Panc1 (cell line): ENCODE measurements at regions not wholly inside any gene's neighbourhood (a gene's known extent, or its start where the extent isn't known, plus 50 kb on each side); places are given as distances from the start of the nearest gene placed in this dataset.

Source experiments
- CTCF ChIP-seq: fragments of 450-650 bp; IDR thresholded peaks from 2 replicates; pipeline ENCODE4 v1.5.1; 2017; ENCODE audit warnings: mild to moderate bottlenecking
- POLR2AphosphoS5 ChIP-seq: IDR thresholded peaks from 2 replicates; pipeline ENCODE4 v1.6.1; 2012; ENCODE audit warnings: mild to moderate bottlenecking, low read depth, low read length, moderate library complexity
- SIN3A ChIP-seq: IDR thresholded peaks from 2 replicates; pipeline ENCODE4 v1.6.1; 2012; ENCODE audit warnings: low read depth, mild to moderate bottlenecking, low read length, moderate library complexity, borderline replicate concordance; ENCODE audit not compliant: insufficient read depth
- TCF7L2 ChIP-seq: IDR thresholded peaks from 2 replicates; pipeline ENCODE4 v1.6.1; 2011; ENCODE audit warnings: mild to moderate bottlenecking, low read depth, low read length, inconsistent platforms
- TF ChIP-seq, protein P1 (sequence below), 2 experiments: IDR thresholded peaks; 2 replicates each; pipeline ENCODE4 v1.6.1; 2011 to 2012; ENCODE audit warnings: low read depth in 2 of 2, control low read depth in 1 of 2, low read length in 1 of 2, mild to moderate bottlenecking in 1 of 2, moderate library complexity in 1 of 2; ENCODE audit not compliant: insufficient read depth in 1 of 2

GRCh38 chr2:195021711-195022507 is 635.1 kb upstream of the SLC39A10 start:
- TF ChIP-seq CTCF = no peak
- TF ChIP-seq, protein P1, sequence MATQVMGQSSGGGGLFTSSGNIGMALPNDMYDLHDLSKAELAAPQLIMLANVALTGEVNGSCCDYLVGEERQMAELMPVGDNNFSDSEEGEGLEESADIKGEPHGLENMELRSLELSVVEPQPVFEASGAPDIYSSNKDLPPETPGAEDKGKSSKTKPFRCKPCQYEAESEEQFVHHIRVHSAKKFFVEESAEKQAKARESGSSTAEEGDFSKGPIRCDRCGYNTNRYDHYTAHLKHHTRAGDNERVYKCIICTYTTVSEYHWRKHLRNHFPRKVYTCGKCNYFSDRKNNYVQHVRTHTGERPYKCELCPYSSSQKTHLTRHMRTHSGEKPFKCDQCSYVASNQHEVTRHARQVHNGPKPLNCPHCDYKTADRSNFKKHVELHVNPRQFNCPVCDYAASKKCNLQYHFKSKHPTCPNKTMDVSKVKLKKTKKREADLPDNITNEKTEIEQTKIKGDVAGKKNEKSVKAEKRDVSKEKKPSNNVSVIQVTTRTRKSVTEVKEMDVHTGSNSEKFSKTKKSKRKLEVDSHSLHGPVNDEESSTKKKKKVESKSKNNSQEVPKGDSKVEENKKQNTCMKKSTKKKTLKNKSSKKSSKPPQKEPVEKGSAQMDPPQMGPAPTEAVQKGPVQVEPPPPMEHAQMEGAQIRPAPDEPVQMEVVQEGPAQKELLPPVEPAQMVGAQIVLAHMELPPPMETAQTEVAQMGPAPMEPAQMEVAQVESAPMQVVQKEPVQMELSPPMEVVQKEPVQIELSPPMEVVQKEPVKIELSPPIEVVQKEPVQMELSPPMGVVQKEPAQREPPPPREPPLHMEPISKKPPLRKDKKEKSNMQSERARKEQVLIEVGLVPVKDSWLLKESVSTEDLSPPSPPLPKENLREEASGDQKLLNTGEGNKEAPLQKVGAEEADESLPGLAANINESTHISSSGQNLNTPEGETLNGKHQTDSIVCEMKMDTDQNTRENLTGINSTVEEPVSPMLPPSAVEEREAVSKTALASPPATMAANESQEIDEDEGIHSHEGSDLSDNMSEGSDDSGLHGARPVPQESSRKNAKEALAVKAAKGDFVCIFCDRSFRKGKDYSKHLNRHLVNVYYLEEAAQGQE (IDR thresholded peaks at IDR 0.05; ENCODE audit: insufficient read depth in 1 of 2, low read depth in 2 of 2, low read length in 1 of 2) = no peak
- no peak for TF ChIP-seq POLR2AphosphoS5
- no peak for TF ChIP-seq TCF7L2
- no peak for TF ChIP-seq SIN3A
